ENCODE measurements at regions not wholly inside any gene's neighbourhood (a gene's known extent, or its start where the extent isn't known, plus 50 kb on each side); places are given as distances from the start of the nearest gene placed in this dataset.

DNA sequence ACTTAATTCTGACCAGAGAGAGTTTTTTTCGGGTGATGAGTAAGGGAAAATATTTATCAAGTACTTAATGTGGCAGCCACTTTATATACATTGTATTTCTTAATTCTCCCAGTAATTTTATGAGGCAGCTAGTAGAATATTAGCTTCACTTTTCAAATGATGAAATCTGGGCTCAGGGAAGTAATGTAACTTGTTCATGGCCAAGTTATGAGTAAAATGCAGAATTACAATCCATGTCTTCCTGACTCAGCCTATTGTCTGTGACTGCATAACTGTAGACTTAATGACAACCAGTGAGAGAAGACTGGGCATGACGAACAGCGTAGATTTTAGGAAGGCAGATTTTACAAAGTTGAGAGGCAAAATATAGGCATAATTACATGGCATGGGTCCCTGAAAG lies 106.7 kb upstream of the MIS18BP1 start:
- Histone ChIP-seq H3K27ac (ENCODE audit: low read depth in 1 of 2, low read length in 2 of 2) (no peak overlapping the region), H3K4me2 (replicated peaks; ENCODE audit: extremely low read depth, low read length, poor library complexity, severe bottlenecking) (no peak overlapping the region), H3K79me2 (ENCODE audit: insufficient read depth, low read length) (no peaks in the 10 kb centered on the region), H4K20me1 (ENCODE audit: insufficient read depth, low read length) (no peaks in the 10 kb centered on the region), H3K36me3 (replicated peaks in 1 of 2; ENCODE audit: control insufficient read depth in 1 of 2, insufficient read depth in 2 of 2, low read length in 2 of 2) (no peaks in the 10 kb centered on the region), H3K4me3 (replicated peaks in 1 of 3; ENCODE audit: low read depth in 2 of 3, low read length in 3 of 3) (no peak overlapping the region), H3K9me3 (replicated peaks in 1 of 2; ENCODE audit: control insufficient read depth in 1 of 2, insufficient read depth in 1 of 2, low read length in 2 of 2) (no peaks in the 10 kb centered on the region), H2AFZ (ENCODE audit: insufficient read depth, low read depth, low read length, poor library complexity, severe bottlenecking) (no peak overlapping the region), H3K4me1 (ENCODE audit: control insufficient read depth in 1 of 2, insufficient read depth in 2 of 2, low read length in 2 of 2) (no peaks in the 10 kb centered on the region), H3K27me3 (ENCODE audit: control insufficient read depth in 2 of 2, insufficient read depth in 2 of 2, low read length in 2 of 2) (no peaks in the 10 kb centered on the region), H3K9ac (ENCODE audit: insufficient read depth, low read length, poor library complexity, severe bottlenecking) (no peak overlapping the region)
- intact Hi-C loops (cut with micrococcal nuclease) = no loop called here
- Mint-ChIP-seq H3K4me1 (no peaks in the 10 kb centered on the region), H3K36me3 (no peaks in the 10 kb centered on the region), H3K27me3 (ENCODE audit: low read depth in 3 of 3) (no peaks in the 10 kb centered on the region), H3K9me3 (peaks cover 0 to 7% (median 0%) of the 10 kb centered on the region in 7 donors), H3K4me3 (no peak overlapping the region), H3K27ac (no peak overlapping the region)
- 94% methylated on average over 2 of the region's 3 CpGs for WGBS (ENCODE audit: insufficient coverage)
- no peak for DNase-seq
- TF ChIP-seq, protein P1, sequence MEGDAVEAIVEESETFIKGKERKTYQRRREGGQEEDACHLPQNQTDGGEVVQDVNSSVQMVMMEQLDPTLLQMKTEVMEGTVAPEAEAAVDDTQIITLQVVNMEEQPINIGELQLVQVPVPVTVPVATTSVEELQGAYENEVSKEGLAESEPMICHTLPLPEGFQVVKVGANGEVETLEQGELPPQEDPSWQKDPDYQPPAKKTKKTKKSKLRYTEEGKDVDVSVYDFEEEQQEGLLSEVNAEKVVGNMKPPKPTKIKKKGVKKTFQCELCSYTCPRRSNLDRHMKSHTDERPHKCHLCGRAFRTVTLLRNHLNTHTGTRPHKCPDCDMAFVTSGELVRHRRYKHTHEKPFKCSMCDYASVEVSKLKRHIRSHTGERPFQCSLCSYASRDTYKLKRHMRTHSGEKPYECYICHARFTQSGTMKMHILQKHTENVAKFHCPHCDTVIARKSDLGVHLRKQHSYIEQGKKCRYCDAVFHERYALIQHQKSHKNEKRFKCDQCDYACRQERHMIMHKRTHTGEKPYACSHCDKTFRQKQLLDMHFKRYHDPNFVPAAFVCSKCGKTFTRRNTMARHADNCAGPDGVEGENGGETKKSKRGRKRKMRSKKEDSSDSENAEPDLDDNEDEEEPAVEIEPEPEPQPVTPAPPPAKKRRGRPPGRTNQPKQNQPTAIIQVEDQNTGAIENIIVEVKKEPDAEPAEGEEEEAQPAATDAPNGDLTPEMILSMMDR (IDR thresholded peaks at IDR 0.05) = no peak

DNA sequence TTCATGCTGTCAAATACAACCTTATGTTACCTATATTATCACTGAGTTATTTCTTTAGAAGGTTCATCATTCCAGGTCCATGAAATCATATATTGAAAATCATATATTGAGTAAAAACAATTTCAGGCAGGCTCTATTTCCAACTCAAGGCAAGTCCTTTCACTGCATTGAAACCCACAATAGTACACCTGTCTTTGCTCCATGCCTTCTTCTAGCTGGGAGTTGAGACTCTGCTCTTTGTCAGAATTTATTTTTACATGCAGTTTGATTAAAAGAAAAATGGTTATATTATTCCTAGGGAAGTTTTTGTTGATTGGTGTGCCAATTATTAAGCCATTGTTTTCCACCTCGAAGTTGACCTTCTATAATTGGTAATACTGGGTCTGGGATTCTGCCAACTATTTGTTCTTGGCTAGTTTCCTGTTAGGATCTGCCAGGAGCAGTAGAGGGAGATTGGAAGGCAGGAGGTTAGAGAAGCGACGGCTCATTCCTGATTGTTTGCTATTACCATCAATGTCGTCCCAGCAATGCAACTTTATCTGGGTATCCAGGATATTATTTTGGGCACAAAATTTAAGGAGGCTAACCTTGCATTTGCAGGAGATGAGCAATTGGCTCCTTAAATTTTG lies 79.5 kb upstream of the MIS18BP1 start:
- no peaks in the 10 kb centered on the region for H3K36me3 ChIP-seq (replicated peaks in 1 of 2; ENCODE audit: control insufficient read depth in 1 of 2, insufficient read depth in 2 of 2, low read length in 2 of 2)
- WGBS (ENCODE audit: insufficient coverage) = 86% methylated on average over 1 of the region's 4 CpGs
- no peak overlapping the region for H3K9ac ChIP-seq (ENCODE audit: insufficient read depth, low read length, poor library complexity, severe bottlenecking)
- Mint-ChIP-seq H3K27me3 (ENCODE audit: low read depth in 3 of 3) (no peaks in the 10 kb centered on the region), H3K27ac (no peak overlapping the region), H3K36me3 (no peaks in the 10 kb centered on the region), H3K9me3 (peaks cover 10 to 28% (median 21%) of the 10 kb centered on the region in 7 donors), H3K4me3 (no peak overlapping the region), H3K4me1 (no peaks in the 10 kb centered on the region)
- H3K79me2 ChIP-seq (ENCODE audit: insufficient read depth, low read length) = no peaks in the 10 kb centered on the region
- intact Hi-C loops (cut with micrococcal nuclease) = no loop called here
- H3K4me1 ChIP-seq (ENCODE audit: control insufficient read depth in 1 of 2, insufficient read depth in 2 of 2, low read length in 2 of 2) = no peaks in the 10 kb centered on the region
- H3K4me3 ChIP-seq (replicated peaks in 1 of 3; ENCODE audit: low read depth in 2 of 3, low read length in 3 of 3) = no peak overlapping the region
- no peak overlapping the region for H2AFZ ChIP-seq (ENCODE audit: insufficient read depth, low read depth, low read length, poor library complexity, severe bottlenecking)
- no peak overlapping the region for H3K4me2 ChIP-seq (replicated peaks; ENCODE audit: extremely low read depth, low read length, poor library complexity, severe bottlenecking)
- DNase-seq = no peak
- TF ChIP-seq, protein P1 (IDR thresholded peaks at IDR 0.05) = no peak
- H3K9me3 ChIP-seq (replicated peaks in 1 of 2; ENCODE audit: control insufficient read depth in 1 of 2, insufficient read depth in 1 of 2, low read length in 2 of 2) = peaks cover 6 to 14% of the 10 kb centered on the region in 2 donors
- H3K27ac ChIP-seq (ENCODE audit: low read depth in 1 of 2, low read length in 2 of 2) = no peak overlapping the region
- no peaks in the 10 kb centered on the region for H4K20me1 ChIP-seq (ENCODE audit: insufficient read depth, low read length)
- H3K27me3 ChIP-seq (ENCODE audit: control insufficient read depth in 2 of 2, insufficient read depth in 2 of 2, low read length in 2 of 2) = no peaks in the 10 kb centered on the region

Measured in CD14-positive monocyte (primary cell).